ENCODE measurements at regions not wholly inside any gene's neighbourhood (a gene's known extent, or its start where the extent isn't known, plus 50 kb on each side); places are given as distances from the start of the nearest gene placed in this dataset.

DNA sequence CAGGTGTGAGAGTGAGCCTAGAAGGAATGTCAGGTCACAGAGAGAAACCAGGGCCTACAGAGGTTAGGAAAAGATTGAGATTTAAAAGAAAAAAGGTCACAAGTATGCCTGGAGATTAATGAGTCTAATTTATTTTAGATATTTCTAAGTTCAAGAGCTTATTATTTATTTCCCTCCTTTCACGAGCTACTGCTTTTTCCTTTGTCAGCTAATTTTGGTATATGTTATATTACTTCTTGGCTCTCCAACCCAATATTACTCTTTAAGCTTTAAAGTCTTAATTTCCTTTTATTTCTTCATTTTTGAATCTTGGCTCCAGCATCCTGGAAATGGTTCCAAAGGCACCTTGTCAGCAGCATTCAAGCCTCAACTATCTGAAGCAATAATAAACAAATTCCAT is 109.5 kb upstream of the MIS18BP1 start:
- Histone ChIP-seq H3K36me3 (ENCODE audit: insufficient read depth, low read length) (no peaks in the 10 kb centered on the region), H3K9ac (ENCODE audit: insufficient read length) (no peak overlapping the region), H3K9me3 (ENCODE audit: low read depth, low read length) (no peaks in the 10 kb centered on the region), H3K27ac (no peak overlapping the region), H3K4me3 (no peak overlapping the region)
- no peak for TF ChIP-seq EZH2 (IDR thresholded peaks at IDR 0.05)
- TF ChIP-seq POLR2AphosphoS5 (IDR thresholded peaks at IDR 0.05; ENCODE audit: borderline replicate concordance, low read depth, low read length), result no peak
- no peak for TF ChIP-seq FOXP2 (optimal IDR thresholded peaks at IDR 0.05; ENCODE audit: control extremely low read depth, extremely low read length, insufficient read depth)
- DNase-seq (ENCODE audit: low read depth, low spot score), result no peak

DNA sequence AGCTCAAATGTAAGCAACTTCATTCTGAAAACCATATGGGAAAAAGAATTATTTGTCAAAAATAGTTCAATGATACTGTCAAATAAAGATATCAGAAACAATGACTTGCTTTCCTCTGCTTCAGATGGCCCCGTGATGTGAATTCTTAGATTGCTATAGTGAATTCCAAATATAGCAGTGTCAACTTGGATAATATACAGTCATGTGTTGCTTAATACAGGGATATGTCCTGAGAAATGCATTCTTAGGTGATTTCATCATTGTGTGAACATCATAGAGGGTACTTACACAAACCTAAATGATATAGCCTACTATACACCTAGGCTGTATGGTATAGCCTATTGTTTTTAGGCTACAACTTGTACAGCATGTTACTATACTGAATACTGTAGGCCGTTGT is 108.7 kb upstream of the MIS18BP1 start:
- no peak overlapping the region for H3K9ac ChIP-seq (ENCODE audit: insufficient read length)
- H3K27ac ChIP-seq, result no peak overlapping the region
- TF ChIP-seq POLR2AphosphoS5 (IDR thresholded peaks at IDR 0.05; ENCODE audit: borderline replicate concordance, low read depth, low read length) (no peak), FOXP2 (optimal IDR thresholded peaks at IDR 0.05; ENCODE audit: control extremely low read depth, extremely low read length, insufficient read depth) (no peak), EZH2 (IDR thresholded peaks at IDR 0.05) (no peak)
- DNase-seq (ENCODE audit: low read depth, low spot score), result no peak
- H3K9me3 ChIP-seq (ENCODE audit: low read depth, low read length), result no peaks in the 10 kb centered on the region
- H3K4me3 ChIP-seq, result no peak overlapping the region
- H3K36me3 ChIP-seq (ENCODE audit: insufficient read depth, low read length), result no peaks in the 10 kb centered on the region

DNA sequence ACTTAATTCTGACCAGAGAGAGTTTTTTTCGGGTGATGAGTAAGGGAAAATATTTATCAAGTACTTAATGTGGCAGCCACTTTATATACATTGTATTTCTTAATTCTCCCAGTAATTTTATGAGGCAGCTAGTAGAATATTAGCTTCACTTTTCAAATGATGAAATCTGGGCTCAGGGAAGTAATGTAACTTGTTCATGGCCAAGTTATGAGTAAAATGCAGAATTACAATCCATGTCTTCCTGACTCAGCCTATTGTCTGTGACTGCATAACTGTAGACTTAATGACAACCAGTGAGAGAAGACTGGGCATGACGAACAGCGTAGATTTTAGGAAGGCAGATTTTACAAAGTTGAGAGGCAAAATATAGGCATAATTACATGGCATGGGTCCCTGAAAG is 106.7 kb upstream of the MIS18BP1 start:
- DNase-seq (ENCODE audit: low read depth, low spot score), result no peak
- TF ChIP-seq POLR2AphosphoS5 (IDR thresholded peaks at IDR 0.05; ENCODE audit: borderline replicate concordance, low read depth, low read length), result no peak
- no peak for TF ChIP-seq FOXP2 (optimal IDR thresholded peaks at IDR 0.05; ENCODE audit: control extremely low read depth, extremely low read length, insufficient read depth)
- TF ChIP-seq EZH2 (IDR thresholded peaks at IDR 0.05), result no peak
- no peak overlapping the region for H3K27ac ChIP-seq
- H3K4me3 ChIP-seq, result no peak overlapping the region
- H3K9ac ChIP-seq (ENCODE audit: insufficient read length), result no peak overlapping the region
- no peaks in the 10 kb centered on the region for H3K9me3 ChIP-seq (ENCODE audit: low read depth, low read length)
- H3K36me3 ChIP-seq (ENCODE audit: insufficient read depth, low read length), result no peaks in the 10 kb centered on the region

DNA sequence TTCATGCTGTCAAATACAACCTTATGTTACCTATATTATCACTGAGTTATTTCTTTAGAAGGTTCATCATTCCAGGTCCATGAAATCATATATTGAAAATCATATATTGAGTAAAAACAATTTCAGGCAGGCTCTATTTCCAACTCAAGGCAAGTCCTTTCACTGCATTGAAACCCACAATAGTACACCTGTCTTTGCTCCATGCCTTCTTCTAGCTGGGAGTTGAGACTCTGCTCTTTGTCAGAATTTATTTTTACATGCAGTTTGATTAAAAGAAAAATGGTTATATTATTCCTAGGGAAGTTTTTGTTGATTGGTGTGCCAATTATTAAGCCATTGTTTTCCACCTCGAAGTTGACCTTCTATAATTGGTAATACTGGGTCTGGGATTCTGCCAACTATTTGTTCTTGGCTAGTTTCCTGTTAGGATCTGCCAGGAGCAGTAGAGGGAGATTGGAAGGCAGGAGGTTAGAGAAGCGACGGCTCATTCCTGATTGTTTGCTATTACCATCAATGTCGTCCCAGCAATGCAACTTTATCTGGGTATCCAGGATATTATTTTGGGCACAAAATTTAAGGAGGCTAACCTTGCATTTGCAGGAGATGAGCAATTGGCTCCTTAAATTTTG is 79.5 kb upstream of the MIS18BP1 start:
- TF ChIP-seq POLR2AphosphoS5 (IDR thresholded peaks at IDR 0.05; ENCODE audit: borderline replicate concordance, low read depth, low read length) (no peak), EZH2 (IDR thresholded peaks at IDR 0.05) (no peak), FOXP2 (optimal IDR thresholded peaks at IDR 0.05; ENCODE audit: control extremely low read depth, extremely low read length, insufficient read depth) (no peak)

DNA sequence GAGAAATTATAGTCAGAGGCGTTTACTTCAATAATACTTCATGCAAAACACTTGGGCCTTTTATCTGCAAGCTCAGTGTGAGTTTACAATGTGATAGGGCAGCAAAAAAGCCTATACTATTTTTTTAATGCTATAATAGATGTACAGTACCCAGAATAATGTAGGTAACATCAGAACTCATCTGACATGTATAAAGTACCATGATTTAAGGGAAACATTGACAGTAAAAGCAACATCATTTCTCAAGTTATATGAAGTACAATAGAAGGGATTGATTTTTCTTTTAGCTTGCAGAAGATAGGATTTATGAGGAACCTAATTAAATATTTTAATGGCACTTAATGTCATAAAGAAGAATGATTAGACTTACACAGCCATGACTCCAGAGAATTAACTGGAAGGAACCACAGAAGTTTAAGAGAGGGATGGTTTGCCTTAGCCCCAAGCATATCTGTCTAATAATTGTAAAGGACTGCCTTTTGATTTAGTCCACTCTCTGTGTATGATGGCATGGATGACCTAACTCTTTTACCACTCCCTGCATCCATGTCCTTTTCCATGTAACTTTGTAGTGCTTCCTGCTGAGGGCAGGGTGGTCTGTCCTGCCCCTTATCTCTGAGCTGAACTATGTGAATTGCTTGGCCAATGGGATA is 55.9 kb upstream of the MIS18BP1 start:
- Histone ChIP-seq H3K9ac (ENCODE audit: insufficient read length) (no peak overlapping the region), H3K4me3 (no peak overlapping the region), H3K9me3 (ENCODE audit: low read depth, low read length) (no peaks in the 10 kb centered on the region), H3K36me3 (ENCODE audit: insufficient read depth, low read length) (no peaks in the 10 kb centered on the region), H3K27ac (no peak overlapping the region)
- DNase-seq (ENCODE audit: low read depth, low spot score), result no peak
- no peak for TF ChIP-seq FOXP2 (optimal IDR thresholded peaks at IDR 0.05; ENCODE audit: control extremely low read depth, extremely low read length, insufficient read depth)
- TF ChIP-seq EZH2 (IDR thresholded peaks at IDR 0.05), result no peak
- no peak for TF ChIP-seq POLR2AphosphoS5 (IDR thresholded peaks at IDR 0.05; ENCODE audit: borderline replicate concordance, low read depth, low read length)

More for the DNA sequence above, 79.5 kb upstream of the MIS18BP1 start:
- H3K27ac ChIP-seq, result no peak overlapping the region
- H3K9me3 ChIP-seq (ENCODE audit: low read depth, low read length), result no peaks in the 10 kb centered on the region
- H3K9ac ChIP-seq (ENCODE audit: insufficient read length), result no peak overlapping the region
- no peak for DNase-seq (ENCODE audit: low read depth, low spot score)
- H3K4me3 ChIP-seq, result no peak overlapping the region
- no peaks in the 10 kb centered on the region for H3K36me3 ChIP-seq (ENCODE audit: insufficient read depth, low read length)
